Ascending aorta (tissue), 2 donors: ENCODE measurements at regions not wholly inside any gene's neighbourhood (a gene's known extent, or its start where the extent isn't known, plus 50 kb on each side); places are given as distances from the start of the nearest gene placed in this dataset.

Experiments used
- DNase-seq, 2 donors: peaks; one replicate each; pipeline ENCODE4 v3.0.0-alpha.2; 2019; ENCODE audit warnings: low spot score in 2 of 2
- H3K27ac ChIP-seq, 2 donors: fragments of 200-600 bp; sonication (generic); one replicate each; pipeline ENCODE4 v1.5.1; 2016 to 2017; ENCODE audit warnings: mild to moderate bottlenecking in 1 of 2
- H3K27me3 ChIP-seq: fragments of 200-600 bp; sonication (generic); one replicate; pipeline ENCODE4 v1.5.1; 2017
- H3K36me3 ChIP-seq, 2 donors: fragments of 200-600 bp; sonication (generic); one replicate each; pipeline ENCODE4 v1.5.1; 2016
- H3K4me1 ChIP-seq, 2 donors: fragments of 200-600 bp; sonication (generic); one replicate each; pipeline ENCODE4 v1.5.1; 2016 to 2017; ENCODE audit warnings: mild to moderate bottlenecking in 1 of 2
- H3K4me3 ChIP-seq, 2 donors: fragments of 200-600 bp; sonication (generic); one replicate each; pipeline ENCODE4 v1.5.1; 2016 to 2017; ENCODE audit warnings: mild to moderate bottlenecking in 1 of 2
- H3K9me3 ChIP-seq, 2 donors: fragments of 200-600 bp; sonication (generic); one replicate each; pipeline ENCODE4 v1.5.1; 2016
- intact Hi-C: fragments of 100-400 bp; cut with DNase I; formaldehyde crosslinking; loops from one replicate; pipeline ENCODE4 v1.15.1; 2023
- TF ChIP-seq, protein P1 (sequence below), 3 experiments: fragments of 200-600 bp in 2 of 3; fragments of 450-650 bp in 1 of 3; sonication (generic) in 2 of 3; IDR thresholded peaks; one replicate each; pipeline ENCODE4 v1.5.1; 2016 to 2019; ENCODE audit warnings: antibody characterized with exemption in 3 of 3, mild to moderate bottlenecking in 1 of 3, moderate library complexity in 1 of 3

DNA sequence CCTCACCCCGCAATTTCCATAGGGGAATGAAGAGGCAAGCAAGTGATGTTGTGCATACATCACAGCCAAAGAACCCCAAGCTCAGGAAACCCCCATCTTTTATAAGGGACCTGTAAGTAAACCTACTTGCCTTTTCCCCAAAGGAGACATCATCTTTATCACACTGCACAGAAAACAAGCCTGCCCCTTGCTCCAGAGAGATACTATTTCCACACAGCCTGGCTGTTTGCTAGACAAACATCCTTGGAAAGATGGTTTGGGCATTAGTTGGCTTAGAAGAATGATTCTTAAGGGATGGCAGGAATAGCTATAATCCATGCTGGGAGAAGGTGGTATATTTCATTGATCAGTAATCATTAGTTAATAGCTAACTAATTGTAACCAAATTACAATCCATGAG is 123.7 kb upstream of the SEC61G start:
- TF ChIP-seq, protein P1, sequence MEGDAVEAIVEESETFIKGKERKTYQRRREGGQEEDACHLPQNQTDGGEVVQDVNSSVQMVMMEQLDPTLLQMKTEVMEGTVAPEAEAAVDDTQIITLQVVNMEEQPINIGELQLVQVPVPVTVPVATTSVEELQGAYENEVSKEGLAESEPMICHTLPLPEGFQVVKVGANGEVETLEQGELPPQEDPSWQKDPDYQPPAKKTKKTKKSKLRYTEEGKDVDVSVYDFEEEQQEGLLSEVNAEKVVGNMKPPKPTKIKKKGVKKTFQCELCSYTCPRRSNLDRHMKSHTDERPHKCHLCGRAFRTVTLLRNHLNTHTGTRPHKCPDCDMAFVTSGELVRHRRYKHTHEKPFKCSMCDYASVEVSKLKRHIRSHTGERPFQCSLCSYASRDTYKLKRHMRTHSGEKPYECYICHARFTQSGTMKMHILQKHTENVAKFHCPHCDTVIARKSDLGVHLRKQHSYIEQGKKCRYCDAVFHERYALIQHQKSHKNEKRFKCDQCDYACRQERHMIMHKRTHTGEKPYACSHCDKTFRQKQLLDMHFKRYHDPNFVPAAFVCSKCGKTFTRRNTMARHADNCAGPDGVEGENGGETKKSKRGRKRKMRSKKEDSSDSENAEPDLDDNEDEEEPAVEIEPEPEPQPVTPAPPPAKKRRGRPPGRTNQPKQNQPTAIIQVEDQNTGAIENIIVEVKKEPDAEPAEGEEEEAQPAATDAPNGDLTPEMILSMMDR (IDR thresholded peaks at IDR 0.05): no peak
- Histone ChIP-seq H3K27ac (no peak overlapping the region), H3K36me3 (no peaks in the 10 kb centered on the region), H3K27me3 (no peaks in the 10 kb centered on the region), H3K9me3 (no peaks in the 10 kb centered on the region), H3K4me1 (no peaks in the 10 kb centered on the region), H3K4me3 (no peak overlapping the region)
- intact Hi-C loops: no loop called here
- DNase-seq: no peak

DNA sequence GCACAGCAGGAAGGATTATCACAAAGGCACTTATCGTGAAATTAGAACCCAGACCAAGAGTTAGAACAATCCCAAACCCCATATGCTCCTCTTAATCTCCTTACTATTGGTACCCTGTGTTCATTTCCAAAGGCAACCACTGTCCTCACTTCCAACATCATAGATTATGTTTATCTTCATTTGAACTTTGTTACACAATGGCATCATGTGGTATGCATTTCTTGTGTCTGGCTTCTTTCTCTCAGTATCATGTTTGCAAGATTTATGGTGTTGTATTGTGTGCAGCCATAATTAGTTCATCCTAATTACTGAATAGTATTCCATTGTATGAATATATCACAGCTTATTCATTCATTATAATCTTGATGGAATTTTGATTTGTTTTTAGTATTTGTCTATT is 124.6 kb upstream of the SEC61G start:
- TF ChIP-seq, protein P1 (IDR thresholded peaks at IDR 0.05): no peak
- Histone ChIP-seq H3K4me1 (peaks cover 0 to 3% of the 10 kb centered on the region in 2 donors), H3K4me3 (no peak overlapping the region), H3K9me3 (no peaks in the 10 kb centered on the region), H3K27ac (no peak overlapping the region), H3K36me3 (no peaks in the 10 kb centered on the region), H3K27me3 (no peaks in the 10 kb centered on the region)
- intact Hi-C loops: no loop called here
- no peak for DNase-seq

DNA sequence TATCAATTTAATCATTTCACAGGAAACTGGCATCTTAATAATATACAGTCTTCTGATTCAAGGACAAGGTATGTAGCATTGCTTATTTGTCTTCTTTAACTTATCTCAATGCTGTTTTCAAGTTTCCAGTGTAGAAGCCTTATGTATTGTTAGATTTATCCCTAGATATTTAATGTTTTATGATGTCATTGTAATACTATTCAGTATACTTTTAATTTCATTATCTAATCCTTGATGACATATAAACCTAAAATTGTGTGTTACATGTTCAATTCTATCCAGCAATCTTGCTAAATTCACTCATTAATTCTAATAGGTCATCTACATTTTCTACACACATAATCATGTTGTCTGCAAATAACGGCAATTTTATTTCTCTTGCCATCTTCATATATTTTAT is 126.3 kb upstream of the SEC61G start:
- H3K27ac ChIP-seq: no peak overlapping the region
- intact Hi-C loops: no loop called here

DNA sequence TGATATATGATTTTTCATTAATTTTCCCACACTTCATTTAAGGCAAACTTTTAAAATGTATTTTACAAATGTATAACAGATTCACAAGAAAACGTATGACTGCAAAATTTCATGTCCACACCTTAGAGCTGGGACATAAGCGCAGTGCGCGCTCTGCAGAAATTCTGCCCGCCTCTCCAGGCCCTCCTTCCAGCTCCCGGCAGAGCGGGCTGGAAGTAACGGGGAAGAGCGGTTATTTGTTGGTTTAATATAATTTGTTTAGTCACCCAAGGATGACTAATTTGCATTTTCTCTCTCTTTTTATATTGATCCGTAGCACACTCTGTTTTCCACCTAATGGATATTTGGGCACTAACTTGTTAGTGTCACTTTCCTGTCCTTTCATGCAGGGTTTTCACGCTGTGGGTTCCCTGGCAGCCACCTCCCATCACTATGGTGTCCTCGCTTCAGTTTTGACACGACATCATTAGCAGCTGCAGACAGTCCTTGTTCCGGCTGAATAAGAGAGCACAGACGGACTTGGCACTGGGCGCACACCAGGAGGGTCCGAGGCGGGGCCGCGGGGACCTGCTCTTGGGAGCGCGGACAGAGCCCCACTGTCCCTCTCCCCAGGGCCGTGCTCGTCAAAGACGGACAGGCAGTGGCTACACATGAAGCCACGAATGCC is 129.2 kb upstream of the SEC61G start:
- H3K36me3 ChIP-seq: no peaks in the 10 kb centered on the region
- peak overlapping the region; percentile 27 to 49 for H3K4me3 ChIP-seq
- DNase-seq: no peak
- H3K27me3 ChIP-seq: no peaks in the 10 kb centered on the region
- TF ChIP-seq, protein P1 (IDR thresholded peaks at IDR 0.05): no peak
- intact Hi-C loops: no loop called here
- H3K27ac ChIP-seq: no peak overlapping the region
- H3K9me3 ChIP-seq: no peaks in the 10 kb centered on the region
- peaks cover 0 to 4% of the 10 kb centered on the region in 2 donors for H3K4me1 ChIP-seq

More for the DNA sequence above, 126.3 kb upstream of the SEC61G start:
- H3K9me3 ChIP-seq: no peaks in the 10 kb centered on the region
- no peaks in the 10 kb centered on the region for H3K36me3 ChIP-seq
- TF ChIP-seq, protein P1 (IDR thresholded peaks at IDR 0.05): no peak
- no peaks in the 10 kb centered on the region for H3K27me3 ChIP-seq
- no peak for DNase-seq
- peaks cover 0 to 4% of the 10 kb centered on the region in 2 donors for H3K4me1 ChIP-seq
- H3K4me3 ChIP-seq: no peak overlapping the region

DNA sequence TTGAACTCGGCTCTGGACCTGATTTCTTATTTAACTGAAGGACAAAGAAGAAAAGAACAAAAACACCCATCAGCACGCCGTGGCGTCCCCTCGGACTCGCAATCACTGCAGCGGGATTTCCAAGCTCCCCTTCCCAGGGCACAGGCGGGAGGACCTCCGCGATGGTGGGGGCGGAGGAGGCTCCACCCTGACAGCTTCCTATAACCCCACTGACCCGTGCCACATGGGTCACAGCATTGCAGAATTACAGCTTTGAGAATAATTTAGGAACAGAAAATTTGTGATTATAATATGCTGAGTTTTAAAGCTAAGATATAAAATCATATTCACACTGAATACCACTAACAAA is 129.7 kb upstream of the SEC61G start:
- Histone ChIP-seq H3K9me3 (no peaks in the 10 kb centered on the region), H3K27ac (no peak overlapping the region), H3K36me3 (no peaks in the 10 kb centered on the region), H3K4me1 (peaks cover 0 to 4% of the 10 kb centered on the region in 2 donors), H3K4me3 (peak overlapping the region; percentile 27 to 49), H3K27me3 (no peaks in the 10 kb centered on the region)
- TF ChIP-seq, protein P1 (IDR thresholded peaks at IDR 0.05): no peak
- intact Hi-C loops: no loop called here
- no peak for DNase-seq

DNA sequence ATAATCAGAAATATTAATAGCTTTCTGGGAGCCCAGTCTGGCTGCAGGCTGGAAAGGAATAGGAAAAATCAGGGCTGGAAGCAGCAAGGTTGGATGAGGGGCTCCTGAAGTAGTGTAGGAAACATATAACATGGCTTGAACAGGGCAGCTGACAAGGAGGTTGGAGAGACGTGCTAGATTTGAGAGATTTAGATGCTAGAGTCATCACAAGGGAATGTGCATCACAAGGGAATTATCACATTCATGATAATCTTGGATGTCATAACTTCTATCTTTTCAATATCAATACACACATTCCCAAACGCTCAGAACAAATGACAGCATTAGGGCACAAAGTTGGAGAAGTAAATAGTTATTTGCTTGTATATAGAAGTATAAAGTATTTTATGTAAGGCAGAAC is 120.9 kb upstream of the EGFR start:
- Histone ChIP-seq H3K27me3 (no peaks in the 10 kb centered on the region), H3K36me3 (no peaks in the 10 kb centered on the region), H3K27ac (no peak overlapping the region), H3K9me3 (no peaks in the 10 kb centered on the region), H3K4me3 (no peak overlapping the region), H3K4me1 (no peaks in the 10 kb centered on the region)
- no peak for DNase-seq
- TF ChIP-seq, protein P1 (IDR thresholded peaks at IDR 0.05): no peak
- intact Hi-C loops: no loop called here
